ENCODE measurements at regions not wholly inside any gene's neighbourhood (a gene's known extent, or its start where the extent isn't known, plus 50 kb on each side); places are given as distances from the start of the nearest gene placed in this dataset.

DNA sequence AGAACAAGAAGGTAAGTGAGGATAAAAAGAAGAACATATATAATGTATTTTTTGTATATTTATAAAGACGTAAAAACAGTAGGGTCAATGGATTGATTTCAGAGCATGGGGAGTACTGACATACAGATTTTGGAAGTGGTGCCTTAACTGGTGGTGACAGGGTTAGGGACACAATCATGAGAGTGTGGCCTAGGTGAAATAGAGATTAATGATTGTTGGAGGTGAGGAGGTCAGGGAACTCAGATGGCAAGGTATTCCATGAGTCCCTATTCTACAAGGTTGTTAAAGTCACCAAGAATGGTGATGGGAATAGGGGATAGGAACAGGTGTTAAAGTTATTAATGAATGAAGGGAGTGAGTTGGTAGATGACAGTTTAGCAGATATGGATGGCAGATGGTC is 210.8 kb downstream of the SEMA6A start:
- TF ChIP-seq CTCF (IDR thresholded peaks at IDR 0.05; ENCODE audit: low read depth, low read length, missing input control) (no peak), RAD21 (IDR thresholded peaks at IDR 0.05) (no peak), GABPA (IDR thresholded peaks at IDR 0.05 in 1 of 2, conservative IDR thresholded peaks at IDR 0.05 in 1 of 2) (no peak), FOXA1 (IDR thresholded peaks at IDR 0.05) (no peak), EGR1 (IDR thresholded peaks at IDR 0.05; ENCODE audit: low read depth in 2 of 2) (no peak), REST (IDR thresholded peaks at IDR 0.05) (no peak), RXRA (IDR thresholded peaks at IDR 0.05) (peak in 1 of 2 donors; percentile 18), YY1 (IDR thresholded peaks at IDR 0.05) (no peak)
- TF ChIP-seq, protein P1, sequence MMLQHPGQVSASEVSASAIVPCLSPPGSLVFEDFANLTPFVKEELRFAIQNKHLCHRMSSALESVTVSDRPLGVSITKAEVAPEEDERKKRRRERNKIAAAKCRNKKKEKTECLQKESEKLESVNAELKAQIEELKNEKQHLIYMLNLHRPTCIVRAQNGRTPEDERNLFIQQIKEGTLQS (IDR thresholded peaks at IDR 0.05): no peak
- TF ChIP-seq, protein P2, sequence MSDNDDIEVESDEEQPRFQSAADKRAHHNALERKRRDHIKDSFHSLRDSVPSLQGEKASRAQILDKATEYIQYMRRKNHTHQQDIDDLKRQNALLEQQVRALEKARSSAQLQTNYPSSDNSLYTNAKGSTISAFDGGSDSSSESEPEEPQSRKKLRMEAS (IDR thresholded peaks at IDR 0.05): no peak
